Panc1 (cell line): ENCODE measurements at regions not wholly inside any gene's neighbourhood (a gene's known extent, or its start where the extent isn't known, plus 50 kb on each side); places are given as distances from the start of the nearest gene placed in this dataset.

Source experiments
- ATAC-seq: fragments of 200-7000 bp; cut with Tn5 transposase; 2 replicates; pipeline ENCODE4 v1.9.1; 2020; ENCODE audit warnings: mild to moderate bottlenecking, moderate library complexity
- BruUV-seq: library from RNA; stranded (reverse); fragments of 400-500 nt; replicated peaks from 2 replicates; lab custom pipeline; 2021; lab: Mats Ljungman, UMichigan
- CTCF ChIA-PET: fragments of 300-600 bp; sonication (Branson Sonifier 250); formaldehyde crosslinking; loops from one replicate; lab custom pipeline; 2022; ENCODE audit warnings: antibody characterized with exemption; lab: Charles Lee
- POLR2A ChIA-PET: fragments of 300-600 bp; sonication (Branson Sonifier 250); formaldehyde crosslinking; loops from one replicate; lab custom pipeline; 2022; ENCODE audit warnings: antibody characterized with exemption; lab: Charles Lee
- DNase-seq: peaks from one replicate; pipeline ENCODE4 v3.0.0-alpha.2; 2010; ENCODE audit warnings: low read depth, low spot score
- H3K27ac ChIP-seq: 2 replicates; pipeline ENCODE4 v1.5.1; 2011; ENCODE audit warnings: mild to moderate bottlenecking, low read length, inconsistent platforms
- H3K27me3 ChIP-seq: fragments of 200-500 bp; sonication (Bioruptor generic); 2 replicates; pipeline ENCODE4 v1.6.0; 2014; ENCODE audit warnings: low read length, inconsistent platforms; ENCODE audit not compliant: control insufficient read depth, insufficient read depth
- H3K36me3 ChIP-seq: fragments of 200-500 bp; sonication (Bioruptor generic); 2 replicates; pipeline ENCODE4 v1.5.1; 2014; ENCODE audit warnings: inconsistent platforms, mild to moderate bottlenecking, low read length, moderate library complexity; ENCODE audit not compliant: control insufficient read depth, insufficient read depth
- H3K4me1 ChIP-seq: 2 replicates; pipeline ENCODE4 v1.5.1; 2011; ENCODE audit warnings: inconsistent platforms, mild to moderate bottlenecking, low read length, moderate library complexity; ENCODE audit not compliant: control insufficient read depth, insufficient read depth
- H3K4me3 ChIP-seq, 2 experiments: 2 replicates each; pipeline ENCODE4 v1.5.1; 2011 to 2012; ENCODE audit warnings: low read depth in 2 of 2, low read length in 2 of 2, mild to moderate bottlenecking in 2 of 2, inconsistent platforms in 1 of 2, moderate library complexity in 1 of 2
- H3K9me3 ChIP-seq: fragments of 200-500 bp; sonication (Bioruptor generic); 2 replicates; pipeline ENCODE4 v1.5.1; 2014; ENCODE audit warnings: low read depth, mild to moderate bottlenecking, inconsistent platforms, low read length, moderate library complexity; ENCODE audit not compliant: control insufficient read depth, insufficient read depth
- POLR2AphosphoS5 ChIP-seq: IDR thresholded peaks from 2 replicates; pipeline ENCODE4 v1.6.1; 2012; ENCODE audit warnings: mild to moderate bottlenecking, low read depth, low read length, moderate library complexity
- SIN3A ChIP-seq: IDR thresholded peaks from 2 replicates; pipeline ENCODE4 v1.6.1; 2012; ENCODE audit warnings: low read depth, mild to moderate bottlenecking, low read length, moderate library complexity, borderline replicate concordance; ENCODE audit not compliant: insufficient read depth
- TCF7L2 ChIP-seq: IDR thresholded peaks from 2 replicates; pipeline ENCODE4 v1.6.1; 2011; ENCODE audit warnings: mild to moderate bottlenecking, low read depth, low read length, inconsistent platforms
- in situ Hi-C: cut with HindIII; loops from 2 replicates; pipeline ENCODE4 v1.10.0; 2016; ENCODE audit warnings: low sequenced_read_pairs, low pct_unique_long_range_greater_than_20kb
- intact Hi-C: fragments of 100-400 bp; cut with micrococcal nuclease; formaldehyde crosslinking; loops from one replicate; pipeline ENCODE4 v1.10.0; 2022; ENCODE audit not compliant: unreplicated experiment
- TF ChIP-seq, protein P1 (sequence below), 2 experiments: IDR thresholded peaks; 2 replicates each; pipeline ENCODE4 v1.6.1; 2011 to 2012; ENCODE audit warnings: low read depth in 2 of 2, control low read depth in 1 of 2, low read length in 1 of 2, mild to moderate bottlenecking in 1 of 2, moderate library complexity in 1 of 2; ENCODE audit not compliant: insufficient read depth in 1 of 2
- TF ChIP-seq, protein P2 (sequence below): fragments of 450-650 bp; IDR thresholded peaks from 2 replicates; pipeline ENCODE4 v1.5.1; 2017; ENCODE audit warnings: mild to moderate bottlenecking

GRCh38 chr2:78768016-78768415 is 257.5 kb upstream of the REG3G start:
- H3K27ac ChIP-seq = no peak overlapping the region
- POLR2A ChIA-PET = no interaction called here
- H3K27me3 ChIP-seq = no peaks in the 10 kb centered on the region
- no peaks in the 10 kb centered on the region for H3K9me3 ChIP-seq
- no peak for DNase-seq
- intact Hi-C loops (no loop called here), in situ Hi-C loops (no loop called here)
- CTCF ChIA-PET = no interaction called here
- H3K4me3 ChIP-seq = no peak overlapping the region
- H3K4me1 ChIP-seq = no peaks in the 10 kb centered on the region
- no TSS peak for BruUV-seq
- no peak for ATAC-seq
- H3K36me3 ChIP-seq = no peaks in the 10 kb centered on the region
- TF ChIP-seq, protein P1, sequence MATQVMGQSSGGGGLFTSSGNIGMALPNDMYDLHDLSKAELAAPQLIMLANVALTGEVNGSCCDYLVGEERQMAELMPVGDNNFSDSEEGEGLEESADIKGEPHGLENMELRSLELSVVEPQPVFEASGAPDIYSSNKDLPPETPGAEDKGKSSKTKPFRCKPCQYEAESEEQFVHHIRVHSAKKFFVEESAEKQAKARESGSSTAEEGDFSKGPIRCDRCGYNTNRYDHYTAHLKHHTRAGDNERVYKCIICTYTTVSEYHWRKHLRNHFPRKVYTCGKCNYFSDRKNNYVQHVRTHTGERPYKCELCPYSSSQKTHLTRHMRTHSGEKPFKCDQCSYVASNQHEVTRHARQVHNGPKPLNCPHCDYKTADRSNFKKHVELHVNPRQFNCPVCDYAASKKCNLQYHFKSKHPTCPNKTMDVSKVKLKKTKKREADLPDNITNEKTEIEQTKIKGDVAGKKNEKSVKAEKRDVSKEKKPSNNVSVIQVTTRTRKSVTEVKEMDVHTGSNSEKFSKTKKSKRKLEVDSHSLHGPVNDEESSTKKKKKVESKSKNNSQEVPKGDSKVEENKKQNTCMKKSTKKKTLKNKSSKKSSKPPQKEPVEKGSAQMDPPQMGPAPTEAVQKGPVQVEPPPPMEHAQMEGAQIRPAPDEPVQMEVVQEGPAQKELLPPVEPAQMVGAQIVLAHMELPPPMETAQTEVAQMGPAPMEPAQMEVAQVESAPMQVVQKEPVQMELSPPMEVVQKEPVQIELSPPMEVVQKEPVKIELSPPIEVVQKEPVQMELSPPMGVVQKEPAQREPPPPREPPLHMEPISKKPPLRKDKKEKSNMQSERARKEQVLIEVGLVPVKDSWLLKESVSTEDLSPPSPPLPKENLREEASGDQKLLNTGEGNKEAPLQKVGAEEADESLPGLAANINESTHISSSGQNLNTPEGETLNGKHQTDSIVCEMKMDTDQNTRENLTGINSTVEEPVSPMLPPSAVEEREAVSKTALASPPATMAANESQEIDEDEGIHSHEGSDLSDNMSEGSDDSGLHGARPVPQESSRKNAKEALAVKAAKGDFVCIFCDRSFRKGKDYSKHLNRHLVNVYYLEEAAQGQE (IDR thresholded peaks at IDR 0.05; ENCODE audit: insufficient read depth in 1 of 2, low read depth in 2 of 2, low read length in 1 of 2) = no peak
- TF ChIP-seq SIN3A = no peak
- TF ChIP-seq, protein P2, sequence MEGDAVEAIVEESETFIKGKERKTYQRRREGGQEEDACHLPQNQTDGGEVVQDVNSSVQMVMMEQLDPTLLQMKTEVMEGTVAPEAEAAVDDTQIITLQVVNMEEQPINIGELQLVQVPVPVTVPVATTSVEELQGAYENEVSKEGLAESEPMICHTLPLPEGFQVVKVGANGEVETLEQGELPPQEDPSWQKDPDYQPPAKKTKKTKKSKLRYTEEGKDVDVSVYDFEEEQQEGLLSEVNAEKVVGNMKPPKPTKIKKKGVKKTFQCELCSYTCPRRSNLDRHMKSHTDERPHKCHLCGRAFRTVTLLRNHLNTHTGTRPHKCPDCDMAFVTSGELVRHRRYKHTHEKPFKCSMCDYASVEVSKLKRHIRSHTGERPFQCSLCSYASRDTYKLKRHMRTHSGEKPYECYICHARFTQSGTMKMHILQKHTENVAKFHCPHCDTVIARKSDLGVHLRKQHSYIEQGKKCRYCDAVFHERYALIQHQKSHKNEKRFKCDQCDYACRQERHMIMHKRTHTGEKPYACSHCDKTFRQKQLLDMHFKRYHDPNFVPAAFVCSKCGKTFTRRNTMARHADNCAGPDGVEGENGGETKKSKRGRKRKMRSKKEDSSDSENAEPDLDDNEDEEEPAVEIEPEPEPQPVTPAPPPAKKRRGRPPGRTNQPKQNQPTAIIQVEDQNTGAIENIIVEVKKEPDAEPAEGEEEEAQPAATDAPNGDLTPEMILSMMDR = no peak
- no peak for TF ChIP-seq TCF7L2
- no peak for TF ChIP-seq POLR2AphosphoS5

DNA sequence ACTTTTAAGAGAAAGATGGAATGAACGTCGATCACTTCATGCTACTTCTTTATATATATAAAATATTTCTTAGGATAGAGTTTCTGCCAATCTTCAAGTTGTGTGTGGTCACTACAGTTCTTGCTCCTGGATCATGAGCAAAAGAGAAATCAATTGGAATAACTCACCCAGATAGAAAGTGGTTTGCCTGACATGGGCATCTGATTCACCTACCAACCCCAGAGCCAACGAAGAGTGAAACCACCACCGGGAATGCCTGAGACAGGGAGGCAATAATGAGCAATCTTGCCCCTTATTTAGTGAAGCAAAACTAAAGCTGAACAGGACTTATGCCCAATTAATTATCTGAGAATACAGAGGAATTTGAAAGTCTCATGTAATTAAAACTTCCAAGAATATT is 250.2 kb upstream of the REG3G start:
- Histone ChIP-seq H3K27me3 (no peaks in the 10 kb centered on the region), H3K9me3 (no peaks in the 10 kb centered on the region), H3K4me3 (no peak overlapping the region), H3K36me3 (no peaks in the 10 kb centered on the region), H3K27ac (no peak overlapping the region), H3K4me1 (no peaks in the 10 kb centered on the region)
- DNase-seq = no peak
- ChIA-PET POLR2A (interaction anchor here (0.7 kb wide), 1 partner anchor 1739 kb away, joined by 5 read pairs; no protein-coding TSS in a partner anchor), CTCF (no interaction called here)
- no peak for TF ChIP-seq SIN3A
- TF ChIP-seq, protein P1 (IDR thresholded peaks at IDR 0.05; ENCODE audit: insufficient read depth in 1 of 2, low read depth in 2 of 2, low read length in 1 of 2) = no peak
- no peak for TF ChIP-seq TCF7L2
- TF ChIP-seq POLR2AphosphoS5 = no peak
- TF ChIP-seq, protein P2 = no peak
- in situ Hi-C loops = no loop called here
- ATAC-seq = no peak
- intact Hi-C loops = no loop called here
- BruUV-seq = no TSS peak
